Central memory CD8-positive, alpha-beta T cell (primary cell): ENCODE measurements at regions not wholly inside any gene's neighbourhood (a gene's known extent, or its start where the extent isn't known, plus 50 kb on each side); places are given as distances from the start of the nearest gene placed in this dataset.
"Not testable (repeated sequence)": the region's sequence is repeated elsewhere in the genome, so short reads cannot be mapped to it uniquely, and the experiment has no call there.

ENCODE experiments used
- ATAC-seq: fragments of 150-1000 bp; cut with Tn5 transposase; replicated peaks from 2 replicates; pipeline ENCODE4 v1.10.0; 2022; ENCODE audit warnings: mild to moderate bottlenecking, moderate FRiP score, moderate number of reproducible peaks; ENCODE audit not compliant: poor library complexity, severe bottlenecking; ENCODE audit errors: extremely low read depth
- DNase-seq, 2 donors: peaks; one replicate each; pipeline ENCODE4 v3.0.0; 2021; ENCODE audit warnings: low spot score in 2 of 2
- H3K27ac Mint-ChIP-seq: one replicate; pipeline ENCODE4 v1.8.0; 2022; ENCODE audit warnings: low read depth, mild to moderate bottlenecking, moderate library complexity, mixed read lengths
- H3K27me3 Mint-ChIP-seq: one replicate; pipeline ENCODE4 v1.8.0; 2022; ENCODE audit warnings: mixed read lengths
- H3K36me3 Mint-ChIP-seq: one replicate; pipeline ENCODE4 v1.8.0; 2022; ENCODE audit warnings: mild to moderate bottlenecking, moderate library complexity, mixed read lengths; ENCODE audit not compliant: insufficient read depth
- H3K4me1 Mint-ChIP-seq: one replicate; pipeline ENCODE4 v1.8.0; 2022; ENCODE audit warnings: mixed read lengths
- H3K4me3 Mint-ChIP-seq: one replicate; pipeline ENCODE4 v1.8.0; 2022; ENCODE audit warnings: mild to moderate bottlenecking, moderate library complexity, mixed read lengths
- H3K9me3 Mint-ChIP-seq: one replicate; pipeline ENCODE4 v1.8.0; 2022; ENCODE audit warnings: mixed read lengths

DNA sequence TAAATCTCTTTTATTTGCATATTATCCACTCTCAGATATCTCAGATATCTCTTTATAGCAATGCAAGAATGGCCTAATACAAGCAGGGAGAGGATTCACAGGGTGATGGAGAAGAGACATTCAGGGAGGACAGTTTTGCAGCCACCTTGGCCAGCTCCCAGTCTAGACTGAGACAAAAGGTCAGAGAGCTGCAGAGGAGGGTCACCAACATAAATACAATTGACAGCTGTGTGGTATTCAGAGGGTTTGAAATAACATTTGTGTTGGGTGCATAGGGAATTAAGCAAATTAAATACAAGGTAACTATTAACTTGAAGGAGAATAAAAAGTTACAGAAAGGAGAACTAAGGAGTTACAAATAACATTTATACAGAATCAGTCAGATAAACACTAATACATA, 189.5 kb upstream of the TAPT1 start:
- H3K4me1 Mint-ChIP-seq, result no peaks in the 10 kb centered on the region
- no peaks in the 10 kb centered on the region for H3K36me3 Mint-ChIP-seq
- peaks cover 15% of the 10 kb centered on the region for H3K27me3 Mint-ChIP-seq

GRCh38 chr4:16413814-16414555, 187.7 kb upstream of the TAPT1 start:
- no peaks in the 10 kb centered on the region for H3K36me3 Mint-ChIP-seq
- H3K27ac Mint-ChIP-seq, result no peak overlapping the region
- DNase-seq (no peak), ATAC-seq (no peak)
- no peaks in the 10 kb centered on the region for H3K4me1 Mint-ChIP-seq
- peaks cover 25% of the 10 kb centered on the region for H3K27me3 Mint-ChIP-seq
- no peaks in the 10 kb centered on the region for H3K9me3 Mint-ChIP-seq
- no peak overlapping the region for H3K4me3 Mint-ChIP-seq

More for the DNA sequence above, 189.5 kb upstream of the TAPT1 start:
- no peak for ATAC-seq
- Mint-ChIP-seq H3K4me3 (no peak overlapping the region), H3K27ac (no peak overlapping the region), H3K9me3 (peaks cover 8% of the 10 kb centered on the region)
- no peak for DNase-seq

- ATAC-seq (no peak), DNase-seq (no peak)
- H3K4me1 Mint-ChIP-seq, result no peaks in the 10 kb centered on the region
- no peak overlapping the region for H3K4me3 Mint-ChIP-seq
- H3K27ac Mint-ChIP-seq, result no peak overlapping the region
- no peaks in the 10 kb centered on the region for H3K9me3 Mint-ChIP-seq
- H3K36me3 Mint-ChIP-seq, result peaks cover 2% of the 10 kb centered on the region
- peaks cover 25% of the 10 kb centered on the region for H3K27me3 Mint-ChIP-seq
Observed at GRCh38 chr4:16411501-16412085, 185.3 kb upstream of the TAPT1 start.

DNA sequence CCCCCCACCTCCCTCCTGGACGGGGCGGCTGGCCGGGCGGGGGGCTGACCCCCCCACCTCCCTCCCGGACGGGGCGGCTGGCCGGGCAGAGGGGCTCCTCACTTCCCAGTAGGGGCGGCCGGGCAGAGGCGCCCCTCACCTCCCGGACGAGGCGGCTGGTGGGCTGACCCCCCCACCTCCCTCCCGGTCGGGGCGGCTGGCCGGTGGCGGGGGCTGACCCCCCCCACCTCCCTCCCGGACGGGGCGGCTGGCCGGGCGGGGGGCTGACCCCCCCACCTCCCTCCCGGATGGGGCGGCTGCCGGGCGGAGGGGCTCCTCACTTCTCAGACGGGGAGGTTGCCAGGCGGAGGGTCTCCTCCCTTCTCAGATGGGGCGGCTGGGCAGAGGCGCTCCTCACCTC, 166.9 kb upstream of the TAPT1 start:
- peaks cover 19% of the 10 kb centered on the region for H3K27me3 Mint-ChIP-seq
- not testable (repeated sequence) for H3K4me3 Mint-ChIP-seq, H3K9me3 Mint-ChIP-seq, H3K27ac Mint-ChIP-seq, DNase-seq, ATAC-seq, H3K4me1 Mint-ChIP-seq, H3K36me3 Mint-ChIP-seq

GRCh38 chr4:16391196-16391595, 164.9 kb upstream of the TAPT1 start:
- H3K4me1 Mint-ChIP-seq, result no peaks in the 10 kb centered on the region
- no peaks in the 10 kb centered on the region for H3K9me3 Mint-ChIP-seq
- no peak overlapping the region for H3K27ac Mint-ChIP-seq
- no peak for DNase-seq
- H3K4me3 Mint-ChIP-seq, result no peak overlapping the region
- H3K27me3 Mint-ChIP-seq, result peaks cover 36% of the 10 kb centered on the region
- no peak for ATAC-seq
- H3K36me3 Mint-ChIP-seq, result no peaks in the 10 kb centered on the region

GRCh38 chr4:16387448-16387847, 161.2 kb upstream of the TAPT1 start:
- no peaks in the 10 kb centered on the region for H3K36me3 Mint-ChIP-seq
- no peaks in the 10 kb centered on the region for H3K9me3 Mint-ChIP-seq
- H3K4me1 Mint-ChIP-seq, result no peaks in the 10 kb centered on the region
- DNase-seq (no peak), ATAC-seq (no peak)
- H3K4me3 Mint-ChIP-seq, result no peak overlapping the region
- H3K27me3 Mint-ChIP-seq, result peaks cover 37% of the 10 kb centered on the region
- H3K27ac Mint-ChIP-seq, result no peak overlapping the region

GRCh38 chr4:16386711-16387320, 160.5 kb upstream of the TAPT1 start:
- Mint-ChIP-seq H3K9me3 (no peaks in the 10 kb centered on the region), H3K4me3 (no peak overlapping the region), H3K27ac (no peak overlapping the region), H3K36me3 (no peaks in the 10 kb centered on the region), H3K4me1 (no peaks in the 10 kb centered on the region), H3K27me3 (peaks cover 37% of the 10 kb centered on the region)
- DNase-seq (no peak), ATAC-seq (no peak)

GRCh38 chr4:16384576-16384975, 158.3 kb upstream of the TAPT1 start:
- Mint-ChIP-seq H3K27ac (no peak overlapping the region), H3K4me1 (no peaks in the 10 kb centered on the region), H3K36me3 (no peaks in the 10 kb centered on the region), H3K27me3 (peaks cover 28% of the 10 kb centered on the region), H3K4me3 (no peak overlapping the region), H3K9me3 (no peaks in the 10 kb centered on the region)
- no peak for ATAC-seq
- DNase-seq, result no peak

- DNase-seq, result no peak
- no peak for ATAC-seq
- H3K4me1 Mint-ChIP-seq, result no peaks in the 10 kb centered on the region
- peaks cover 1% of the 10 kb centered on the region for H3K36me3 Mint-ChIP-seq
- peaks cover 12% of the 10 kb centered on the region for H3K27me3 Mint-ChIP-seq
- no peak overlapping the region for H3K27ac Mint-ChIP-seq
- no peaks in the 10 kb centered on the region for H3K9me3 Mint-ChIP-seq
- no peak overlapping the region for H3K4me3 Mint-ChIP-seq
Observed at GRCh38 chr4:16382571-16382970, 156.3 kb upstream of the TAPT1 start.

- DNase-seq (no peak), ATAC-seq (no peak)
- H3K9me3 Mint-ChIP-seq, result peaks cover 5% of the 10 kb centered on the region
- peaks cover 10% of the 10 kb centered on the region for H3K27me3 Mint-ChIP-seq
- H3K36me3 Mint-ChIP-seq, result peaks cover 1% of the 10 kb centered on the region
- H3K27ac Mint-ChIP-seq, result no peak overlapping the region
- H3K4me3 Mint-ChIP-seq, result no peak overlapping the region
- no peaks in the 10 kb centered on the region for H3K4me1 Mint-ChIP-seq
Observed at GRCh38 chr4:16377887-16378286, 151.6 kb upstream of the TAPT1 start.

DNA sequence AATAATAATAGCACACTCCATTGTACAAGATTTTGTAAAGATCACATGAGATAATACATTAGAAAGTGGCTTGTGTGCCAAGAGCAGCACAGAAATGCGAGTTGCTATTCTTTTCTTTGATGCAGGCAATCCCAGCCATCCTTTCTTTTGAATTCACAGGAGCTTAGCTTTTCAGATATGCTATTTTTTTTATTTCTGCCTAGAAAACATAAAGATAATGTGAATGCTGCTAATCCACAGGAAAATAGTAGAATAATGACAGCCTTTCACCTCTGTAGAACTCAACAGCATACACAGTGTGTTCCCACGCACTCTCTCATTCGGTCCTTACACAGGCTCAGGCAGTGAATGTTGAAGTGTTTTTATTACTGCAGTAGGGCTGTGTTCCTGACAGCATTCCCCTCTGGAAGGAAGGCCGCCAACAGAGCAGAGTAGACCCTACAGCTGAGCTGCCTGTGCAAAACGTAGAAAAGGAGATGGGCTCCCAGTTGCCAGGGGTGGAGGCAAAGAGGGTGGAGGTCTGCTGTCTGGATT, 138.8 kb upstream of the TAPT1 start:
- no peak overlapping the region for H3K4me3 Mint-ChIP-seq
- DNase-seq (no peak), ATAC-seq (no peak)
- peaks cover 4% of the 10 kb centered on the region for H3K9me3 Mint-ChIP-seq
- peaks cover 4% of the 10 kb centered on the region for H3K27me3 Mint-ChIP-seq
- H3K4me1 Mint-ChIP-seq, result no peaks in the 10 kb centered on the region
- H3K27ac Mint-ChIP-seq, result no peak overlapping the region
- H3K36me3 Mint-ChIP-seq, result no peaks in the 10 kb centered on the region

DNA sequence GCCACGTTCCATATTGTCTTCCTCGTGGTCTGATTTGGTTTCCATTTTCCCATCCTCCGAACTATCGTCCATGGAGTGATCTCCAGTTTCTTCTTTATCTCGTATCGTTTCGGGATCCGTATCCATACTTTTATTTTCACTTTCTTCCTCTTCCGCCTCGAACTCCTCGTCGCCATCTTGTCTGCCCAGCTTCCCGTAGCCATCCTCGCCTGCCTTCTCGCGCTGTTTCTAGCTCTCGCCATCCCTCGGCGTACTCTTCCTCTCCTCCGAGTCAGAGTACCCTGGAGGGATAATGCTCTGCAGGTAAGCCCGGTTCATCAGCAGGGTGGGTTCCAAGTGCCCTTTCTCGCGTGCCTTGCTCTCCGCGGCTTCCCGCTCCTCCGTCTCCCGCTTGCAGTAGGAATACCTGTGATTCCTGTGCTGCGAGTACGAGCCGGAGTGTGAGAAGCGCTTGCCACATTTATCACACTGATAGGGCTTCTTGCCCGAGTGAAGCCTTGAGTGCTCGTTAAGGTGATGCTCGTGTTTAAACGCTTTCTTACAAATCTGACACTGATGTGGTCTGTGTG, 134.5 kb upstream of the TAPT1 start:
- no peak for ATAC-seq
- H3K36me3 Mint-ChIP-seq, result no peaks in the 10 kb centered on the region
- H3K27ac Mint-ChIP-seq, result no peak overlapping the region
- H3K4me3 Mint-ChIP-seq, result no peak overlapping the region
- no peak for DNase-seq
- peaks cover 4% of the 10 kb centered on the region for H3K9me3 Mint-ChIP-seq
- H3K27me3 Mint-ChIP-seq, result no peaks in the 10 kb centered on the region
- H3K4me1 Mint-ChIP-seq, result no peaks in the 10 kb centered on the region
